NCI-H526 treated with DMSO at 0.1 percent for 48 hours (cell line): ENCODE measurements at regions not wholly inside any gene's neighbourhood (a gene's known extent, or its start where the extent isn't known, plus 50 kb on each side); places are given as distances from the start of the nearest gene placed in this dataset.

Experiments used
- DNase-seq: peaks from one replicate; lab custom pipeline; 2025; lab: John Stamatoyannopoulos, UW

- DNase-seq, result no peak
Observed at GRCh38 chr11:119885067-119885466, 156.1 kb upstream of the NECTIN1 start.

- DNase-seq, result no peak
Observed at GRCh38 chr11:119882316-119882715, 153.3 kb upstream of the NECTIN1 start.

GRCh38 chr11:119880873-119881272 lies 151.9 kb upstream of the NECTIN1 start:
- no peak for DNase-seq

- no peak for DNase-seq
Observed at GRCh38 chr11:119880143-119880542, 151.1 kb upstream of the NECTIN1 start.

- no peak for DNase-seq
Observed at GRCh38 chr11:119878990-119879389, 150.0 kb upstream of the NECTIN1 start.

GRCh38 chr11:119876841-119877240 lies 147.8 kb upstream of the NECTIN1 start:
- DNase-seq, result no peak

- DNase-seq, result no peak
Observed at GRCh38 chr11:119875841-119876600, 147.0 kb upstream of the NECTIN1 start.

GRCh38 chr11:119874660-119875238 lies 145.7 kb upstream of the NECTIN1 start:
- peak; percentile 26 for DNase-seq

- no peak for DNase-seq
Observed at GRCh38 chr11:119873761-119874421, 144.9 kb upstream of the NECTIN1 start.

GRCh38 chr11:119872611-119873310 lies 143.8 kb upstream of the NECTIN1 start:
- DNase-seq, result no peak

- no peak for DNase-seq
Observed at GRCh38 chr11:119865661-119866156, 136.7 kb upstream of the NECTIN1 start.

GRCh38 chr11:119864836-119865235 lies 135.8 kb upstream of the NECTIN1 start:
- peak; percentile 59 for DNase-seq

GRCh38 chr11:119863851-119864601 lies 135.0 kb upstream of the NECTIN1 start:
- peak; percentile 100 for DNase-seq

GRCh38 chr11:119863236-119863635 lies 134.2 kb upstream of the NECTIN1 start:
- no peak for DNase-seq

GRCh38 chr11:119861160-119861559 lies 132.2 kb upstream of the NECTIN1 start:
- no peak for DNase-seq

- peak; percentile 39 for DNase-seq
Observed at GRCh38 chr11:119860561-119861094, 131.6 kb upstream of the NECTIN1 start.

GRCh38 chr11:119859684-119860083 lies 130.7 kb upstream of the NECTIN1 start:
- DNase-seq, result no peak

- DNase-seq, result no peak
Observed at GRCh38 chr11:119858288-119858687, 129.3 kb upstream of the NECTIN1 start.

GRCh38 chr11:119856681-119857485 lies 127.9 kb upstream of the NECTIN1 start:
- no peak for DNase-seq

GRCh38 chr11:119855066-119855465 lies 126.1 kb upstream of the NECTIN1 start:
- DNase-seq, result no peak
